C1 segment of cervical spinal cord (tissue), 14 donors: ENCODE measurements at regions not wholly inside any gene's neighbourhood (a gene's known extent, or its start where the extent isn't known, plus 50 kb on each side); places are given as distances from the start of the nearest gene placed in this dataset.

Experiments
- DNase-seq, 14 donors: peaks; one replicate each; lab custom pipeline; 2025; lab: John Stamatoyannopoulos, UW

DNA sequence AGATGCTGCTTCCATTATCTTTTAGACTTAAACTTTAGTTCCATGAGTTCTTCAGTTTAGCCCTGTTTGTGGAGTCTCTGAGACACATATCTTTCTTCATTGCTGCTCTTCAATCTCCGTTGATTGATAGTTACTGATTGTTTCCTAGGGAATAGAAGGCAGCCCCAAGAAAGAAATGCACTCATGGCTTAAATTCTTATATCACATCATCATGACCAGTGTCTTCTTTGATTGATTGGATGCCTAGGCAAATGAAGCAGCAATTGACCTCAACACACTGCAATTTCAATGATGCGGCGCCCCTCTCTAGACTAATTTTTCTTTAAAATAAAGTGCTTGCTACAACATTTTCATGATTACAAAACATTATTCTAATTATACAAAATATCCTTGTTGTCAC, 576.5 kb upstream of the VSTM2A start:
- no peak for DNase-seq

- no peak for DNase-seq
Observed at GRCh38 chr7:53983480-53983879, 558.7 kb upstream of the VSTM2A start.

DNA sequence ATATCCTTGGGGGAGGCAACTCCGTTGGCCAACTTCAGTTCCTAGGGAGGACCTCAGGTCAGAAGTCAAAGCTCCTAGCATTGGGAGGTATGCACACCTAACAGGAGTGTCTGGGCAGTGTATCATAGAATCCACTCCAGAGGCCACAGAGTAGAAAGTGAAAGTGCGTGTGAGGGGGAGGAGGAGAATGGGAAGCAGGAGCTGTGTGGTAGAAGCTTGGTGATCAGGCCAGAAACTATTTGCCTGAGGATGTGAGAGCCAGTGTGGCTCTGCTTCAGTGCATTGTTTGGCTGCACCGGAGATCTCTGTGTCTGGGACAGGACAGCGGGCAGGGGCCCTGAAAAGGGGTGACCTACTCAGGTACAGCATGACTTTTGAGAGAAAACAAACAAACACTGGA, 557.4 kb upstream of the VSTM2A start:
- DNase-seq, result no peak

DNA sequence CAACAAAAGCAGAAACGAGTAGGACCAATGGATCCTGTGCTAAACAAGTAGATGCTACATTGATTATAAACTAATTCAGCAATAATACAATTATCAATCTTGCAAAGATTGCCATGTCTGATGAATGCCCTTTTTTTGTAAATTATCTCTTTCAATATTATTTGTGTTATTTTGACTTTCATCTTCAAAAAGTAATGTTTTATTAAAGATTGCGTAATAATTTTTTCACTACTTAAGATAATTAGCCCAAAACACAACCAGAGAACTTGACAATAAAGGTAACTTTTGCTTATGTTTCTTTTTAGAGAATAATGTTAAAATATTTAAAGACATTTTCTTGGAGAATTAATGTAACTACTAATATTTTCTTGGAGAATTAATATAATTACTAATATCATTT, 553.8 kb upstream of the VSTM2A start:
- no peak for DNase-seq

- no peak for DNase-seq
Observed at GRCh38 chr7:53993224-53993623, 549.0 kb upstream of the VSTM2A start.

GRCh38 chr7:53996876-53997275, 545.3 kb upstream of the VSTM2A start:
- no peak for DNase-seq

DNA sequence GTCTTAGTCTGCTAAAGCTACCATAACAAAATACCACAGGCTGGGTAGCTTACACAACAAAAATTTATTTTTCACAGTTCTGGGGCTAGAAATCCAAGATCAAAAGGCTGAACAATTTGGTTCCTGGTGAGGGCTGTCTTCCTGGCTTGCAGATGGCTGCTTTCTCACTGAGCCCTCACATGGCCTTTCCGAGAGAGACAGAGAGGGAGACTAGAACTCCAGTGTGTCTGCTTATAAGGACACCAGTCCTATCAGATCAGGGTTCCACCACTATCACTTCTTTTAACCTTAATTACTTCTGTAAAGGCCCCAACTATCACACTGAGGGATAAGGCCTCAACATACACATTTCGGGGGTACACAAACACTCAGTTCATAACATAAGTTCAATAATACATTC, 527.4 kb upstream of the VSTM2A start:
- no peak for DNase-seq

DNA sequence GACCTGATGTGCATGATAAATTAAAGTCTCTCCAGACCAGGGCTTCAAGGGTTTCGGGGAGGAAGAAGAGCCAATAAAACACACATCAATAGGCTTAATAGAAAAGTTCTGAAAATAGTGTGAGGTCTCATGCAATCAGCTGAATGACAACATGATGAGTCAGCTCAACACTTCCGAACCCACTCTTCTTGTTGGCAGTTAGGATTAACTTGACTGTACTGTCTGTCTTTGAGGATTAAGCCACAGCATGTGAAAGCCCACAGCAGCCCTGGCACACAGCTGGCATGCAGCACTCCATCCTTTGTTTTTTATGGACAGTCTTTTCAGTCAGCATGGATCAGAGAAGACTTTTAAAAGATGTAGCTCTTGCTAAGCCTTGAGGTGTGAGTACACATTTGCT, 526.9 kb upstream of the VSTM2A start:
- DNase-seq, result no peak

DNA sequence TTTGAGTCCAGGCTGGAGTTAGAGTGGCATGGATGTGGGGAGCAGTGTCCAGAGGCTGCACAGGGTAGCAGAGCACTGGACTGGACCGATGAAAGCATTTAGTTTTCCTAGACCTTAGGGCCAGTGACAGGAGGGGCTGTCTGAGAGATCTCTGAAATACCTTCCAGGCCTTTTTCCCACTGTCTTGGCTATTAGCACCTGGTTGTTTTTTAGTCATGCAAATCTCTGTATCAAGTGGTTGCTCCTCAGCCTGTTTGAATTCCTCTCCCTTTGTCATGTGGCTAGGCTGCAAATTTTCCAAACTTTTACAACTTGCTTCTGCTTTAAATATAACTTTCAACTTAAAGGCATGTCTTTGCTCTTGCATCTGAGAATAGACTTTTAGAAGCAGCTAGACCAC, 504.3 kb upstream of the VSTM2A start:
- no peak for DNase-seq

GRCh38 chr7:54060643-54061042, 481.5 kb upstream of the VSTM2A start:
- no peak for DNase-seq

DNA sequence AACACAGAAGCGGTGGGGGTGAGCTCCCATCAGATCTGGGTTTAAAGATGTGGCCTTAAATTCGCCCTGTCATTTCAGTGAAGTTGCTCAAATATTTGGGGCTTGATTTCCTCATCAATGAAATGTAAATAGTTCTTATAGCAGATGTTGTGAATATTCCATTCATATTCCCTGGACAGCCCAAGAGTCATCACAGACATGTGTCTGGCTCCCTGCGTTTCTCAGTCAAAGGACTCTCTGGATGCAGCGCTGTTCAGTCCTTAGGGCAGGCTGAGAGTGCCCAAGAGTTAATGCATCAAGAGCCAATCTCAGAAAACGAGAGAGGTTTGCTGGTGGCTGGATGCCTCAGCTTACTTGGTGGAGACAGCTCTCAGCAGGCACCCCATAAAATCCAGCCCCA, 475.5 kb upstream of the VSTM2A start:
- no peak for DNase-seq

DNA sequence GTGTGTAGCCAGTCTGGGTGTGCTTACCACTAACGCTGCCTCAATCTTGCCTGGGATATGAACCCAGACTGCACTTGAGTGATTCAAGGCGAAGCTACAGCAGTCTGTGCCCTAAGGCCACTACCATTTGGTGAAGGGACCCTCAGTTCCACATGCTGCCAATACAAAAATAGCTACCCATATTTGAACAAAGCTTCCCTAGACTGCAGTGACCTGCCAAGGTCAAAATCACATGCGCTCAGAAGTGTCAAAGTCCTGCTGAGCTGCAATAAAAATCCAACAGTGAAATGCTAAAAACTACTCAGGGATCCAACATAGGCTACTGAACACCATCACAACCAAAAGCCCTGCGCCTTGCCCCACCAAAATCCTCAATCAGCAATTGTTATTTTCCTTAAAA, 472.3 kb upstream of the VSTM2A start:
- no peak for DNase-seq

- DNase-seq, result no peak
Observed at GRCh38 chr7:54072710-54073109, 469.5 kb upstream of the VSTM2A start.

- DNase-seq, result no peak
Observed at GRCh38 chr7:54076616-54077015, 465.6 kb upstream of the VSTM2A start.

DNA sequence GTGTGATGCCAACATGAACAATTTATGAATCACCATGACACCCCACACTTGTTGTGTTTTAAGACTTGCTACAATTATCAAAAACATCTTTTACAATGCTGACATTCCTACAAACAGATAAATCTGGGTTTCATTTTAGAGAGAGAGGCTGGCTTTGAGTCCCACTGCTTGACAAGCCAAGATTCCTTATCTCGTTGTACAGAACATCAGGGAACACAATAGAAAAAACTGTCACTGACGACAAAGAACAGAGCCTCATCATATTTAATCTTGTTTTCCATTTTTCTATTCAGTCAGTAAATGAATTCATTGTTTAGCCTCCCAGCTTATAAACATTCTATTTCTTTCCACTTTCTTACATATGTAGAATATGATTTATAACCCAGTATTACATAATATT, 461.6 kb upstream of the VSTM2A start:
- no peak for DNase-seq

DNA sequence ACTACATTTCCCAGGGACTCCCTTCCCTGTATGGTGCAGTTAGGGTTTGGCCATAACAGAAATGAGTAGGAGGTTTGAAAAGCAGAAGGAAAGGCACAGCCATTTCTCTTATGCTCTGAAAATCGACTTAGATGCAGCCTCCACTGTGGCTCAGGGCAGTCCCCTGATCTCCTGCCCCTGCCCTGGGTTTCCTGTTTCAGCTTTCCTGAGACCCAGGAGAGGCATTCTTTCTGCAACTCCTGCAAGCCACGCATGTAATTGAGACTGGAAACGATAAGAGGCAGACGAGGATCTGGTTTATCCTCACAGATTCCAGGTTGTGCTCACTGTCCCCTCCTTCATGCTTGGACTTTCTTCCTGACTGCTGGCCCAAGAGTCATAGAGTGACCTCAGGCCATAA, 461.2 kb upstream of the VSTM2A start:
- DNase-seq, result no peak

DNA sequence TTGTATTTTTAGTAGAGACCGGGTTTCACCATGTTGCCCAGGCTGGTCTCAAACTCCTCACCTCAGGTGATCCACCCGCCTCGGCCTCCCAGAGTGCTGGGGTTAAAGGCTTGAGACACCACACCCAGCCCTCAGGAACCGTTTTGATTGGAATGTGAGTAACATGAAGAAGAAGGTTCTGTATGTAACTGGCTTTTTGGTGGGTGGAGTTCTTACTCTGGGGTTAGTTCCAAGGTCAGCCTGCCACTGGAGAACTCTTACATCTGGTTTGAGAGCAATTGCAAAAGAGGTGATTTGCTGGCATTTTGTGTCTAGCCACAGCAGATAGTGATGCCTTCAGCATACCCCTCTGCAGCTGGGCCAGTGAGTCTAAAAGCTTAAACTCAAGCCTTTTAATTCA, 457.8 kb upstream of the VSTM2A start:
- DNase-seq, result no peak

DNA sequence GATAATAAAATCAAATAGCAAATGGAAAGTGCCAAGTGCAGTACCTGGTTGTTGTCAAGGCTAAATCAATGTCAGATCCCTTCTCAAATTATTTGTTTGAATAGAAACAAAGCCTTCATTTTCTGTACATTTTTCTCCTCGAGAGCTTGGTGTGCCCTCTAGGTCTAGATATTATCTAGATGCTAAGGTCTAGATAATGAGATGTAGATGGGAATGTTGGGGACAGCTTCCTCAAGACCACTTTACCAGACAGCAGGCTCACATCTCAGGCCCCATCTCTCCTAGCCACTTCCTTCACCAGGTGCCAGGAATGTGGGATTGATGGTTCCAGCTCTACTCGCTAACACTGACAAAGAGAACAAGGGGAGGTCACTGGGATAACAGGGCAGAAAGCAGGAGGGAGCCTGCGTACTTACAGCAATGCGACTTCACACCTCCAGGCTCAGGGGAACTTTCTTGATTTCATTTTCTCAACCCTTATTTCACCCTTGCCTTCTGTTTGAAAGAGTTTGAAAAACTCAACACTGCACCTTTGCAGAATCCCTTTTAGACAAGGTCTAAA, 451.4 kb upstream of the VSTM2A start:
- no peak for DNase-seq

DNA sequence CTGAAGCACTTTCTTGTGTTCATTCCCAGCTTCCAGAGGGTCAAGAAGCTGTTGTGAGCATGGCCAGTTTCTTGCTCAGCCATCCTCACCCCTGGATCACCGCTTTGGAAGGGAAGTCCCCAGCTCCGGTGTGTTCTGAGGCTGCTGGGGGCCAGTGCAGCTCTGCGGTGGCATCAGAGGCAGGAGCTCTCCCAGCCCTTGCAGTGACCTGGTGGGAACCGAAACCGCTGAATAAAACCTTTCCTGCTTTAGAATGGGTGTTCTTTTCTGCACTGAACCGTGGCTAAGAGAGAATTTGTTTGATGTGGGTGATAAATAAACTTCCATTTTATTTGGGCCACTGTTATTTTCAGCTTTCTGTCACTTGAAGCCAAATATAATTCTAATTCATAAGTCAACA, 450.9 kb upstream of the VSTM2A start:
- no peak for DNase-seq

- DNase-seq, result no peak
Observed at GRCh38 chr7:54097886-54098285, 444.3 kb upstream of the VSTM2A start.

GRCh38 chr7:54109501-54109900, 432.7 kb upstream of the VSTM2A start:
- DNase-seq, result no peak

GRCh38 chr7:54111814-54112511, 430.2 kb upstream of the VSTM2A start:
- DNase-seq, result no peak

GRCh38 chr7:54112567-54112966, 429.6 kb upstream of the VSTM2A start:
- no peak for DNase-seq
